ENCODE measurements at regions not wholly inside any gene's neighbourhood (a gene's known extent, or its start where the extent isn't known, plus 50 kb on each side); places are given as distances from the start of the nearest gene placed in this dataset.

- no peak overlapping the region for H3K9ac ChIP-seq (ENCODE audit: low read length)
- CTCF ChIA-PET, result interaction anchor here (0.6 kb wide), 1 partner anchor 747 kb away, joined by 4 read pairs; no protein-coding TSS in a partner anchor
- no peaks in the 10 kb centered on the region for H3K79me2 ChIP-seq (ENCODE audit: low read length)
- H3K36me3 ChIP-seq (ENCODE audit: low read depth, low read length), result no peaks in the 10 kb centered on the region
- no peak for TF ChIP-seq CTCF (conservative IDR thresholded peaks at IDR 0.05; ENCODE audit: low read depth, low read length)
- no peak for TF ChIP-seq EZH2 (IDR thresholded peaks at IDR 0.05; ENCODE audit: low read length, unreplicated experiment)
- TF ChIP-seq EZH2phosphoT487 (IDR thresholded peaks at IDR 0.05; ENCODE audit: borderline replicate concordance, low read length), result no peak
- H3K27ac ChIP-seq (ENCODE audit: low read length), result no peak overlapping the region
- H3K27me3 ChIP-seq (ENCODE audit: low read length), result peaks cover 83% of the 10 kb centered on the region
- 0 out of 2 replicates have a peak, but pooled peaks cover 4% of the 10 kb centered on the region for H3K4me1 ChIP-seq (ENCODE audit: insufficient read depth, low read length)
- no TSS peak for BruUV-seq (replicated peaks)
- H3F3A ChIP-seq (ENCODE audit: low read length, unreplicated experiment), result no peaks in the 10 kb centered on the region
- no peaks in the 10 kb centered on the region for H3K9me2 ChIP-seq (replicated peaks; ENCODE audit: low read length)
- ATAC-seq, result no peak
- intact Hi-C loops (cut with micrococcal nuclease), result no loop called here
- no peaks in the 10 kb centered on the region for H4K20me1 ChIP-seq (ENCODE audit: low read length)
- no peaks in the 10 kb centered on the region for H3K9me3 ChIP-seq (ENCODE audit: low read length)
- no peak overlapping the region for H2AFZ ChIP-seq (ENCODE audit: low read length)
- no peak overlapping the region for H3K4me2 ChIP-seq (ENCODE audit: low read length)
- no peak overlapping the region for H3K4me3 ChIP-seq (ENCODE audit: low read length)
- no peak for DNase-seq
- POLR2A ChIA-PET (ENCODE audit: unreplicated experiment), result no interaction called here
Observed at GRCh38 chr11:122273476-122274191, 157.6 kb upstream of the BLID start.

GRCh38 chr11:122271745-122272144 is 155.7 kb upstream of the BLID start:
- Histone ChIP-seq H3K4me2 (ENCODE audit: low read length) (no peak overlapping the region), H3F3A (ENCODE audit: low read length, unreplicated experiment) (no peaks in the 10 kb centered on the region), H3K9ac (ENCODE audit: low read length) (no peak overlapping the region), H3K79me2 (ENCODE audit: low read length) (no peaks in the 10 kb centered on the region), H3K4me3 (ENCODE audit: low read length) (no peak overlapping the region), H3K9me3 (ENCODE audit: low read length) (no peaks in the 10 kb centered on the region), H3K36me3 (ENCODE audit: low read depth, low read length) (no peaks in the 10 kb centered on the region), H3K4me1 (ENCODE audit: insufficient read depth, low read length) (0 out of 2 replicates have a peak, but pooled peaks cover 8% of the 10 kb centered on the region), H3K27me3 (ENCODE audit: low read length) (peaks cover 90% of the 10 kb centered on the region), H2AFZ (ENCODE audit: low read length) (no peak overlapping the region), H4K20me1 (ENCODE audit: low read length) (no peaks in the 10 kb centered on the region), H3K9me2 (replicated peaks; ENCODE audit: low read length) (no peaks in the 10 kb centered on the region), H3K27ac (ENCODE audit: low read length) (no peak overlapping the region)
- no TSS peak for BruUV-seq (replicated peaks)
- DNase-seq (no peak), ATAC-seq (no peak)
- intact Hi-C loops (cut with micrococcal nuclease), result no loop called here
- ChIA-PET CTCF (no interaction called here), POLR2A (ENCODE audit: unreplicated experiment) (no interaction called here)
- no peak for TF ChIP-seq EZH2phosphoT487 (IDR thresholded peaks at IDR 0.05; ENCODE audit: borderline replicate concordance, low read length)
- TF ChIP-seq CTCF (conservative IDR thresholded peaks at IDR 0.05; ENCODE audit: low read depth, low read length), result no peak
- no peak for TF ChIP-seq EZH2 (IDR thresholded peaks at IDR 0.05; ENCODE audit: low read length, unreplicated experiment)

GRCh38 chr11:122271137-122271536 is 155.1 kb upstream of the BLID start:
- intact Hi-C loops (cut with micrococcal nuclease), result no loop called here
- CTCF ChIA-PET, result no interaction called here
- TF ChIP-seq CTCF (conservative IDR thresholded peaks at IDR 0.05; ENCODE audit: low read depth, low read length) (no peak), EZH2phosphoT487 (IDR thresholded peaks at IDR 0.05; ENCODE audit: borderline replicate concordance, low read length) (no peak), EZH2 (IDR thresholded peaks at IDR 0.05; ENCODE audit: low read length, unreplicated experiment) (no peak)
- no peaks in the 10 kb centered on the region for H3K9me3 ChIP-seq (ENCODE audit: low read length)
- H3K4me1 ChIP-seq (ENCODE audit: insufficient read depth, low read length), result 0 out of 2 replicates have a peak, but pooled peaks cover 8% of the 10 kb centered on the region
- no peak overlapping the region for H3K9ac ChIP-seq (ENCODE audit: low read length)
- H3K36me3 ChIP-seq (ENCODE audit: low read depth, low read length), result no peaks in the 10 kb centered on the region
- ATAC-seq (no peak), DNase-seq (no peak)
- H4K20me1 ChIP-seq (ENCODE audit: low read length), result no peaks in the 10 kb centered on the region
- H3K27me3 ChIP-seq (ENCODE audit: low read length), result peaks cover 90% of the 10 kb centered on the region
- no peaks in the 10 kb centered on the region for H3K9me2 ChIP-seq (replicated peaks; ENCODE audit: low read length)
- H3K4me3 ChIP-seq (ENCODE audit: low read length), result no peak overlapping the region
- H2AFZ ChIP-seq (ENCODE audit: low read length), result no peak overlapping the region
- H3K4me2 ChIP-seq (ENCODE audit: low read length), result no peak overlapping the region
- no peaks in the 10 kb centered on the region for H3K79me2 ChIP-seq (ENCODE audit: low read length)
- H3F3A ChIP-seq (ENCODE audit: low read length, unreplicated experiment), result no peaks in the 10 kb centered on the region
- no TSS peak for BruUV-seq (replicated peaks)
- no peak overlapping the region for H3K27ac ChIP-seq (ENCODE audit: low read length)
- POLR2A ChIA-PET (ENCODE audit: unreplicated experiment), result no interaction called here

Measured in PC-3 (cell line).